CD4-positive, alpha-beta T cell treated with Interferon alpha-2 for 1 hour (primary cell): ENCODE measurements at regions not wholly inside any gene's neighbourhood (a gene's known extent, or its start where the extent isn't known, plus 50 kb on each side); places are given as distances from the start of the nearest gene placed in this dataset.
"Not testable (repeated sequence)": the region's sequence is repeated elsewhere in the genome, so short reads cannot be mapped to it uniquely, and the experiment has no call there.

Source experiments
- DNase-seq, 2 donors: peaks; one replicate each; pipeline ENCODE4 v3.0.0-alpha.2; 2020 to 2022

- DNase-seq, result no peak
These were observed 351.6 kb downstream of the NSUN3 start for GRCh38 chr3:94414418-94414817.

- DNase-seq, result no peak
These were observed 353.9 kb downstream of the NSUN3 start for GRCh38 chr3:94416768-94417167.

GRCh38 chr3:94417963-94418455, 355.1 kb downstream of the NSUN3 start:
- DNase-seq, result no peak

GRCh38 chr3:94420931-94421330, 358.1 kb downstream of the NSUN3 start:
- no peak for DNase-seq

- no peak for DNase-seq
These were observed 360.7 kb downstream of the NSUN3 start for GRCh38 chr3:94423578-94423977.

- DNase-seq, result no peak
These were observed 366.7 kb downstream of the NSUN3 start for GRCh38 chr3:94429517-94429916.

- no peak for DNase-seq
These were observed 369.2 kb downstream of the NSUN3 start for GRCh38 chr3:94431876-94432570.

- DNase-seq, result no peak
These were observed 370.9 kb downstream of the NSUN3 start for GRCh38 chr3:94433811-94434210.

- DNase-seq, result no peak
These were observed 378.1 kb downstream of the NSUN3 start for GRCh38 chr3:94440767-94441493.

- DNase-seq, result no peak
These were observed 378.6 kb downstream of the NSUN3 start for GRCh38 chr3:94441494-94441847.

- no peak for DNase-seq
These were observed 391.0 kb downstream of the NSUN3 start for GRCh38 chr3:94453864-94454263.

- DNase-seq, result no peak
These were observed 396.3 kb downstream of the NSUN3 start for GRCh38 chr3:94459167-94459566.

GRCh38 chr3:94460931-94461330, 398.1 kb downstream of the NSUN3 start:
- DNase-seq, result no peak

- no peak for DNase-seq
These were observed 400.1 kb downstream of the NSUN3 start for GRCh38 chr3:94462931-94463330.

GRCh38 chr3:94472511-94472910, 409.6 kb downstream of the NSUN3 start:
- DNase-seq, result no peak

GRCh38 chr3:94481226-94481898, 418.5 kb downstream of the NSUN3 start:
- DNase-seq, result no peak

- no peak for DNase-seq
These were observed 419.8 kb downstream of the NSUN3 start for GRCh38 chr3:94482686-94483085.

- DNase-seq, result no peak
These were observed 420.5 kb downstream of the NSUN3 start for GRCh38 chr3:94483403-94483802.

GRCh38 chr3:94494992-94495391, 432.1 kb downstream of the NSUN3 start:
- DNase-seq, result no peak

GRCh38 chr3:94500146-94500545, 437.3 kb downstream of the NSUN3 start:
- no peak for DNase-seq

- not testable (repeated sequence) for DNase-seq
These were observed 444.5 kb downstream of the NSUN3 start for GRCh38 chr3:94507354-94507753.

GRCh38 chr3:94512876-94513275, 450.0 kb downstream of the NSUN3 start:
- DNase-seq, result no peak

GRCh38 chr3:94513600-94513999, 450.7 kb downstream of the NSUN3 start:
- no peak for DNase-seq

GRCh38 chr3:94515983-94516382, 453.1 kb downstream of the NSUN3 start:
- no peak for DNase-seq
